Natural killer cell (primary cell): ENCODE measurements at regions not wholly inside any gene's neighbourhood (a gene's known extent, or its start where the extent isn't known, plus 50 kb on each side); places are given as distances from the start of the nearest gene placed in this dataset.

Experiments
- ATAC-seq, 3 donors: fragments of 150-1000 bp in 2 of 3; fragments of 200-7000 bp in 1 of 3; cut with Tn5 transposase; 1 replicate in 1 of 3; 2 replicates in 2 of 3; pipeline ENCODE4 v1.10.0; 2021; ENCODE audit warnings: mild to moderate bottlenecking in 2 of 3, moderate library complexity in 2 of 3
- DNase-seq, 2 donors: peaks; one replicate each; pipeline versions ENCODE4 v3.0.0 to v3.0.0-alpha.2; 2013 to 2021; ENCODE audit warnings: mixed read lengths in 1 of 2
- H3K27ac ChIP-seq: one replicate; pipeline ENCODE4 v1.5.1; 2013; ENCODE audit warnings: mild to moderate bottlenecking, low read length
- H3K27me3 ChIP-seq: one replicate; pipeline ENCODE4 v1.6.1; 2013; ENCODE audit warnings: low read length; ENCODE audit not compliant: control insufficient read depth, insufficient read depth
- H3K36me3 ChIP-seq: one replicate; pipeline ENCODE4 v1.6.1; 2013; ENCODE audit warnings: low read length; ENCODE audit not compliant: control insufficient read depth, insufficient read depth
- H3K4me1 ChIP-seq: one replicate; pipeline ENCODE4 v1.6.1; 2013; ENCODE audit warnings: low read length; ENCODE audit not compliant: control insufficient read depth, insufficient read depth
- H3K4me3 ChIP-seq: one replicate; pipeline ENCODE4 v1.5.1; 2013; ENCODE audit warnings: low read length
- H3K9me3 ChIP-seq: one replicate; pipeline ENCODE4 v1.6.1; 2013; ENCODE audit warnings: low read length; ENCODE audit not compliant: control insufficient read depth, insufficient read depth
- H3K27ac Mint-ChIP-seq, 2 donors: one replicate each; pipeline ENCODE4 v1.8.0; 2022; ENCODE audit warnings: mild to moderate bottlenecking in 2 of 2, mixed read lengths in 2 of 2, moderate library complexity in 1 of 2
- H3K27me3 Mint-ChIP-seq, 2 donors: one replicate each; pipeline ENCODE4 v1.8.0; 2022; ENCODE audit warnings: low read depth in 2 of 2, mixed read lengths in 2 of 2
- H3K36me3 Mint-ChIP-seq: one replicate; pipeline ENCODE4 v1.8.0; 2022; ENCODE audit warnings: mixed read lengths
- H3K4me1 Mint-ChIP-seq, 2 donors: one replicate each; pipeline ENCODE4 v1.8.0; 2022; ENCODE audit warnings: mixed read lengths in 2 of 2
- H3K4me3 Mint-ChIP-seq: one replicate; pipeline ENCODE4 v1.8.0; 2022; ENCODE audit warnings: mild to moderate bottlenecking, moderate library complexity, mixed read lengths
- H3K9me3 Mint-ChIP-seq, 2 donors: one replicate each; pipeline ENCODE4 v1.8.0; 2022; ENCODE audit warnings: mixed read lengths in 2 of 2
- WGBS: methylation state at CpG from one replicate; pipeline ENCODE4 v1.1.7; 2013; ENCODE audit warnings: missing lambda C conversion rate; ENCODE audit not compliant: insufficient coverage; 5-methylcytosine and 5-hydroxymethylcytosine counted together
- intact Hi-C: fragments of 100-400 bp; cut with micrococcal nuclease; formaldehyde crosslinking; loops from one replicate; pipeline ENCODE4 v1.14.2; 2022
- TF ChIP-seq, protein P1 (sequence below): fragments of 200-600 bp; IDR thresholded peaks from one replicate; pipeline ENCODE4 v1.8.0; 2022; ENCODE audit warnings: antibody characterized with exemption

DNA sequence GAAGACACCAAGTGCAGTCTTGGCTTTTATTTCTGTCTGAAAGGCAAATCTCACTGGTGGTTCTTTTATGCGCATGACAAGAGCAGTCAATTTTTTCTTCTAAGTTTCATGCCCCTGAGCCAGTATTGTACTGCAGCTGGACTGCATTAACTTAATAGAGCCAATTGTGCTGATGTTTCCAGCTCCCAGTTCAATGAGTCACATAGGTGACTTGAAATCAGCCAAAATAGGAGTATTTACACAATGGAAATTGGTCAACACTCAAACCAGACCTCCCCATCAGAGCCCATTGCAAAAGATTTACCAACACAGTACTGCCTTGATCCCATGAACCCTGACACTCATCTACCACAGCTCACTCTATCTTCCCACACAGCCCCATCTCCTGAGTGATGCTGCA is 100.3 kb upstream of the GUCY1A1 start:
- H3K27ac Mint-ChIP-seq: no peak overlapping the region
- no peak overlapping the region for H3K4me3 Mint-ChIP-seq
- no peaks in the 10 kb centered on the region for H3K36me3 Mint-ChIP-seq
- Histone ChIP-seq H3K27ac (no peak overlapping the region), H3K4me1 (no peaks in the 10 kb centered on the region), H3K36me3 (no peaks in the 10 kb centered on the region), H3K27me3 (peaks cover 2% of the 10 kb centered on the region), H3K9me3 (no peaks in the 10 kb centered on the region), H3K4me3 (no peak overlapping the region)
- intact Hi-C loops: no loop called here
- ATAC-seq: no peak
- H3K4me1 Mint-ChIP-seq: no peaks in the 10 kb centered on the region
- DNase-seq: no peak
- H3K9me3 Mint-ChIP-seq: no peaks in the 10 kb centered on the region
- WGBS: 94% methylated on average over 1 of the region's 1 CpG
- peaks cover 0 to 5% of the 10 kb centered on the region in 2 donors for H3K27me3 Mint-ChIP-seq
- TF ChIP-seq, protein P1, sequence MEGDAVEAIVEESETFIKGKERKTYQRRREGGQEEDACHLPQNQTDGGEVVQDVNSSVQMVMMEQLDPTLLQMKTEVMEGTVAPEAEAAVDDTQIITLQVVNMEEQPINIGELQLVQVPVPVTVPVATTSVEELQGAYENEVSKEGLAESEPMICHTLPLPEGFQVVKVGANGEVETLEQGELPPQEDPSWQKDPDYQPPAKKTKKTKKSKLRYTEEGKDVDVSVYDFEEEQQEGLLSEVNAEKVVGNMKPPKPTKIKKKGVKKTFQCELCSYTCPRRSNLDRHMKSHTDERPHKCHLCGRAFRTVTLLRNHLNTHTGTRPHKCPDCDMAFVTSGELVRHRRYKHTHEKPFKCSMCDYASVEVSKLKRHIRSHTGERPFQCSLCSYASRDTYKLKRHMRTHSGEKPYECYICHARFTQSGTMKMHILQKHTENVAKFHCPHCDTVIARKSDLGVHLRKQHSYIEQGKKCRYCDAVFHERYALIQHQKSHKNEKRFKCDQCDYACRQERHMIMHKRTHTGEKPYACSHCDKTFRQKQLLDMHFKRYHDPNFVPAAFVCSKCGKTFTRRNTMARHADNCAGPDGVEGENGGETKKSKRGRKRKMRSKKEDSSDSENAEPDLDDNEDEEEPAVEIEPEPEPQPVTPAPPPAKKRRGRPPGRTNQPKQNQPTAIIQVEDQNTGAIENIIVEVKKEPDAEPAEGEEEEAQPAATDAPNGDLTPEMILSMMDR: no peak

DNA sequence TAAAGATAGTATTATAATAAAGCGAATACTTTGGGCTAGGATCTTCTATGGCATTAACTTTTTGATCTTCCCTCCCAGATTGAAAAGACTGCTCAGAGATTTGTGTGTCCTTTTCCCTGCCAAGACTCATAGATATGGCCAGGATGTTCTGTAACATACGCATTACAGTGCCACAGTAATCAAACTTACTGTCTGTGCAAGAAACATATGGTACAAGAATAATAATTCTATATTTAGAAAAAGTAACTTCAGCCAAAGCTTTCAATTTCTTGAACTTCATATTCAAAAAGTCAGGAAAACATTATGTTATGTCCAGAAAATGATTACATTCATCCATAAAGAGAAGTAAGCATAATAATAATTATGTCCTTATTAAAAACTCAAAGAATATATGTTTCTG is 100.9 kb upstream of the GUCY1A1 start:
- DNase-seq: no peak
- no peak for ATAC-seq
- Histone ChIP-seq H3K4me1 (no peaks in the 10 kb centered on the region), H3K36me3 (no peaks in the 10 kb centered on the region), H3K9me3 (no peaks in the 10 kb centered on the region), H3K27me3 (peaks cover 2% of the 10 kb centered on the region), H3K4me3 (no peak overlapping the region), H3K27ac (no peak overlapping the region)
- Mint-ChIP-seq H3K27ac (no peak overlapping the region), H3K9me3 (no peaks in the 10 kb centered on the region), H3K4me1 (no peaks in the 10 kb centered on the region), H3K27me3 (peaks cover 0 to 5% of the 10 kb centered on the region in 2 donors), H3K4me3 (no peak overlapping the region), H3K36me3 (no peaks in the 10 kb centered on the region)
- 71% methylated on average over 1 of the region's 2 CpGs for whole genome bisulfite sequencing
- TF ChIP-seq, protein P1: no peak
- intact Hi-C loops: no loop called here

DNA sequence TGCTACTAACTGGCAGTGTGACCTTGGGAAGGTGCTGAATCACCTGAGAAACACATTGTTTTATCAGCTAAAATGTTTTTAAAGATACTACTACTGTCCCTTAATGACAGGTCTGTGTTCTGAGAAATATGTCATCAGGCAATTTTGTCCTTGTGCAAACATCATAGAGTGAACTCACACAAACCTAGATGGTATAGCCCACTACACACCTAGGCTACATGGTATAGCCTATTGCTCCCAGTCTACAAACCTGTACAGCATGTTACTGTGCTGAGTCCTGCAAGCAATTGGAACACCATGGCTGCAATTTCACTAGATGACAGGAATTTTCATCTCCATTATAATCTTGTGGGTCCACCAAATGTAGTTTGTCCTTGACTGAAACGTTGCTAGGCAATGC is 101.3 kb upstream of the GUCY1A1 start:
- H3K27me3 Mint-ChIP-seq: peaks cover 0 to 5% of the 10 kb centered on the region in 2 donors
- no peaks in the 10 kb centered on the region for H3K4me1 Mint-ChIP-seq
- no CpG with 5 or more reads among the region's 1 CpG for WGBS
- H3K27ac Mint-ChIP-seq: no peak overlapping the region
- DNase-seq (no peak), ATAC-seq (no peak)
- no peak overlapping the region for H3K4me3 ChIP-seq
- no peaks in the 10 kb centered on the region for H3K36me3 Mint-ChIP-seq
- no peak overlapping the region for H3K4me3 Mint-ChIP-seq
- no peaks in the 10 kb centered on the region for H3K4me1 ChIP-seq
- TF ChIP-seq, protein P1: no peak
- H3K27me3 ChIP-seq: peaks cover 2% of the 10 kb centered on the region
- no peaks in the 10 kb centered on the region for H3K9me3 Mint-ChIP-seq
- no peak overlapping the region for H3K27ac ChIP-seq
- no peaks in the 10 kb centered on the region for H3K9me3 ChIP-seq
- no peaks in the 10 kb centered on the region for H3K36me3 ChIP-seq
- intact Hi-C loops: no loop called here

DNA sequence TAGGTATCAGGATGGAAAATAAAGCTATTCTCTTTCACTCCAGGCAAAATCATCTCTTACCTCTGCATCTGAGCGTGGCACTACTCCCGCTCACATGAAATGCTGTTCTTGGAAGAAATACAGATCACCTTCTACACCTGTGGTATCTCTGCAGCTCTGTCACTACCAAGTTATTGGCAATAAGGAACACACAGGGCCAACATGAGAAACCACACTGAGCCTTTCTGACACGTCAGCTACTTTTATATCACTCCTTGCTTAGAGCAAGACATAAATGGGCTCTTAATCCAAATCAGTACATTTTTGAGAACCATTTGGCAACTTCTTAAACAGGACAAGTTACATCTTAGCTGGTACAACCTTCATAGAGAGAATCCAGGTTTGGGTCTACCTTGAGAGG is 101.8 kb upstream of the GUCY1A1 start:
- Mint-ChIP-seq H3K4me1 (no peaks in the 10 kb centered on the region), H3K36me3 (no peaks in the 10 kb centered on the region), H3K27me3 (peaks cover 0 to 5% of the 10 kb centered on the region in 2 donors), H3K4me3 (no peak overlapping the region), H3K9me3 (no peaks in the 10 kb centered on the region), H3K27ac (no peak overlapping the region)
- Histone ChIP-seq H3K4me1 (no peaks in the 10 kb centered on the region), H3K27me3 (peaks cover 2% of the 10 kb centered on the region), H3K36me3 (no peaks in the 10 kb centered on the region), H3K27ac (no peak overlapping the region), H3K9me3 (no peaks in the 10 kb centered on the region), H3K4me3 (no peak overlapping the region)
- intact Hi-C loops: no loop called here
- TF ChIP-seq, protein P1: no peak
- no peak for ATAC-seq
- DNase-seq: no peak
- 85% methylated on average over 3 of the region's 3 CpGs for WGBS
